ENCODE measurements at regions not wholly inside any gene's neighbourhood (a gene's known extent, or its start where the extent isn't known, plus 50 kb on each side); places are given as distances from the start of the nearest gene placed in this dataset.

- DNase-seq (ENCODE audit: low spot score) (no peak), ATAC-seq (no peak)
- H3K36me3 Mint-ChIP-seq, result no peaks in the 10 kb centered on the region
- no peak overlapping the region for H3K27ac Mint-ChIP-seq
- TF ChIP-seq ZNF425 (CRISPR knock-in tag; conservative IDR thresholded peaks at IDR 0.05), result no peak
- TF ChIP-seq FOXJ3 (CRISPR knock-in tag; IDR thresholded peaks at IDR 0.05; ENCODE audit: borderline replicate concordance), result no peak
- TF ChIP-seq NFE2L1 (CRISPR knock-in tag; IDR thresholded peaks at IDR 0.05), result no peak
- TF ChIP-seq ZNF317 (CRISPR knock-in tag; IDR thresholded peaks at IDR 0.05; ENCODE audit: borderline replicate concordance, low read depth), result no peak
- no peak for TF ChIP-seq GRHL2 (CRISPR knock-in tag; IDR thresholded peaks at IDR 0.05; ENCODE audit: insufficient replicate concordance, severe bottlenecking)
- TF ChIP-seq ZNF512 (CRISPR knock-in tag; IDR thresholded peaks at IDR 0.05; ENCODE audit: borderline replicate concordance), result no peak
- no peak for TF ChIP-seq ELF4 (CRISPR knock-in tag; IDR thresholded peaks at IDR 0.05; ENCODE audit: low read depth)
- TF ChIP-seq NFATC4 (CRISPR knock-in tag; IDR thresholded peaks at IDR 0.05), result no peak
- no peak for TF ChIP-seq SMAD3 (CRISPR knock-in tag; IDR thresholded peaks at IDR 0.05; ENCODE audit: borderline replicate concordance)
- TF ChIP-seq PREB (CRISPR knock-in tag; IDR thresholded peaks at IDR 0.05; ENCODE audit: borderline replicate concordance), result no peak
- no peak for TF ChIP-seq STAT6 (CRISPR knock-in tag; conservative IDR thresholded peaks at IDR 0.05; ENCODE audit: low read depth)
- TF ChIP-seq TP53 (CRISPR knock-in tag; IDR thresholded peaks at IDR 0.05), result no peak
- ChIA-PET POLR2A (no interaction called here), CTCF (interaction anchor here (2.8 kb wide), 1 partner anchor 39 kb away, joined by 9 read pairs; no protein-coding TSS in a partner anchor)
- H3K4me3 Mint-ChIP-seq, result no peak overlapping the region
- peaks cover 2% of the 10 kb centered on the region for H3K9me3 Mint-ChIP-seq
- H3K27me3 Mint-ChIP-seq (ENCODE audit: low read depth), result no peaks in the 10 kb centered on the region
- H3K4me1 Mint-ChIP-seq, result peaks cover 10% of the 10 kb centered on the region
These were observed 87.5 kb upstream of the CCBE1 start for GRCh38 chr18:59784694-59785093.

GRCh38 chr18:59783138-59783537 is 85.9 kb upstream of the CCBE1 start:
- ATAC-seq (peak; percentile 94), DNase-seq (ENCODE audit: low spot score) (peak; percentile 42)
- Mint-ChIP-seq H3K4me1 (peaks cover 6% of the 10 kb centered on the region), H3K36me3 (no peaks in the 10 kb centered on the region), H3K27me3 (ENCODE audit: low read depth) (no peaks in the 10 kb centered on the region), H3K9me3 (no peaks in the 10 kb centered on the region), H3K4me3 (no peak overlapping the region), H3K27ac (peak overlapping the region; percentile 41)
- no peak for TF ChIP-seq ATF6 (CRISPR knock-in tag; IDR thresholded peaks at IDR 0.05)
- TF ChIP-seq USF2 (CRISPR knock-in tag; IDR thresholded peaks at IDR 0.05), result no peak
- no peak for TF ChIP-seq SMAD3 (CRISPR knock-in tag; IDR thresholded peaks at IDR 0.05; ENCODE audit: borderline replicate concordance)
- no peak for TF ChIP-seq ATF3 (CRISPR knock-in tag; conservative IDR thresholded peaks at IDR 0.05)
- TF ChIP-seq ETV6 (CRISPR knock-in tag; IDR thresholded peaks at IDR 0.05), result no peak
- CTCF ChIA-PET, result interaction anchor here (0.6 to 4.1 kb wide), 21 partner anchors 10 to 324 kb away, joined by 3 to 42 read pairs (median 3); partner anchors contain the start of gene CCBE1
- POLR2A ChIA-PET, result interaction anchor here (0.6 kb wide), 1 partner anchor 41 kb away, joined by 5 read pairs; no protein-coding TSS in a partner anchor
